Trophoblast cell (in vitro differentiated cells and primary cell): ENCODE measurements at regions not wholly inside any gene's neighbourhood (a gene's known extent, or its start where the extent isn't known, plus 50 kb on each side); places are given as distances from the start of the nearest gene placed in this dataset.
A peak's percentile ranks its signal among the peaks of the same experiment; 100 is the strongest.

ENCODE experiments used
- DNase-seq, 2 donors: peaks; one replicate each; pipeline ENCODE4 v3.0.0-alpha.2; 2016
- H2AFZ ChIP-seq: 2 replicates; pipeline ENCODE4 v1.6.1; 2013; ENCODE audit warnings: low read length, moderate library complexity, mild to moderate bottlenecking; ENCODE audit not compliant: insufficient read depth, poor library complexity
- H2AK5ac ChIP-seq: 2 replicates; pipeline ENCODE4 v1.6.1; 2013; ENCODE audit warnings: mild to moderate bottlenecking, low read length
- H2BK120ac ChIP-seq: 2 replicates; pipeline ENCODE4 v1.6.1; 2013; ENCODE audit warnings: low read length, mild to moderate bottlenecking, moderate library complexity; ENCODE audit not compliant: insufficient read depth, poor library complexity
- H2BK12ac ChIP-seq: 2 replicates; pipeline ENCODE4 v1.6.1; 2013; ENCODE audit warnings: mild to moderate bottlenecking, low read length, moderate library complexity
- H2BK5ac ChIP-seq: 2 replicates; pipeline ENCODE4 v1.6.1; 2013; ENCODE audit warnings: low read length, low read depth, moderate library complexity, mild to moderate bottlenecking; ENCODE audit not compliant: poor library complexity
- H3K14ac ChIP-seq: 2 replicates; pipeline ENCODE4 v1.6.1; 2013; ENCODE audit warnings: mild to moderate bottlenecking, low read length
- H3K18ac ChIP-seq: 2 replicates; pipeline ENCODE4 v1.6.1; 2013; ENCODE audit warnings: mild to moderate bottlenecking, low read length
- H3K23ac ChIP-seq: 2 replicates; pipeline ENCODE4 v1.6.1; 2013; ENCODE audit warnings: low read length
- H3K27ac ChIP-seq: 2 replicates; pipeline ENCODE4 v1.5.1; 2013; ENCODE audit warnings: low read depth, mild to moderate bottlenecking, inconsistent platforms, low read length, moderate library complexity
- H3K27me3 ChIP-seq: 2 replicates; pipeline ENCODE4 v1.6.1; 2013; ENCODE audit warnings: inconsistent platforms, mild to moderate bottlenecking, low read length, moderate library complexity; ENCODE audit not compliant: insufficient read depth
- H3K36me3 ChIP-seq, 2 experiments: 1 replicate in 1 of 2; 2 replicates in 1 of 2; pipeline ENCODE4 v1.6.1; 2013; ENCODE audit warnings: low read length in 2 of 2, mild to moderate bottlenecking in 2 of 2, moderate library complexity in 1 of 2; ENCODE audit not compliant: insufficient read depth in 2 of 2, control insufficient read depth in 1 of 2
- H3K4ac ChIP-seq: 2 replicates; pipeline ENCODE4 v1.6.1; 2013; ENCODE audit warnings: low read depth, mild to moderate bottlenecking, low read length, moderate library complexity
- H3K4me1 ChIP-seq, 2 experiments: 1 replicate in 1 of 2; 2 replicates in 1 of 2; pipeline ENCODE4 v1.6.1; 2013; ENCODE audit warnings: low read length in 2 of 2, mild to moderate bottlenecking in 2 of 2, moderate library complexity in 1 of 2; ENCODE audit not compliant: insufficient read depth in 2 of 2, control insufficient read depth in 1 of 2
- H3K4me2 ChIP-seq: 2 replicates; pipeline ENCODE4 v1.6.1; 2013; ENCODE audit warnings: inconsistent platforms, mild to moderate bottlenecking, low read length, moderate library complexity
- H3K4me3 ChIP-seq: 2 replicates; pipeline ENCODE4 v1.5.1; 2013; ENCODE audit warnings: mild to moderate bottlenecking, low read depth, low read length, inconsistent platforms
- H3K79me1 ChIP-seq: one replicate; pipeline ENCODE4 v1.6.1; 2013; ENCODE audit warnings: low read length
- H3K79me2 ChIP-seq: 2 replicates; pipeline ENCODE4 v1.6.1; 2013; ENCODE audit warnings: low read length, mild to moderate bottlenecking; ENCODE audit not compliant: control insufficient read depth, insufficient read depth, poor library complexity
- H3K9ac ChIP-seq: 2 replicates; pipeline ENCODE4 v1.6.1; 2013; ENCODE audit warnings: mild to moderate bottlenecking, low read length
- H3K9me3 ChIP-seq: 2 replicates; pipeline ENCODE4 v1.6.1; 2013; ENCODE audit warnings: low read depth, mild to moderate bottlenecking, control low read depth, inconsistent platforms, low read length; ENCODE audit not compliant: insufficient read depth
- H4K12ac ChIP-seq: 2 replicates; pipeline ENCODE4 v1.6.1; 2013; ENCODE audit warnings: low read depth, mild to moderate bottlenecking, low read length, moderate library complexity
- H4K8ac ChIP-seq: 2 replicates; pipeline ENCODE4 v1.6.1; 2013; ENCODE audit warnings: low read depth, mild to moderate bottlenecking, low read length, moderate library complexity
- H4K91ac ChIP-seq: one replicate; pipeline ENCODE4 v1.6.1; 2013; ENCODE audit warnings: low read depth, mild to moderate bottlenecking, low read length, moderate library complexity
- WGBS: extraction: QIAGEN DNeasy Blood & Tissue Kit; methylation state at CpG from one replicate; pipeline ENCODE4 v1.1.7; 2013; ENCODE audit warnings: missing lambda C conversion rate; ENCODE audit not compliant: insufficient read length, insufficient coverage; ENCODE audit errors: extremely low coverage; 5-methylcytosine and 5-hydroxymethylcytosine counted together

DNA sequence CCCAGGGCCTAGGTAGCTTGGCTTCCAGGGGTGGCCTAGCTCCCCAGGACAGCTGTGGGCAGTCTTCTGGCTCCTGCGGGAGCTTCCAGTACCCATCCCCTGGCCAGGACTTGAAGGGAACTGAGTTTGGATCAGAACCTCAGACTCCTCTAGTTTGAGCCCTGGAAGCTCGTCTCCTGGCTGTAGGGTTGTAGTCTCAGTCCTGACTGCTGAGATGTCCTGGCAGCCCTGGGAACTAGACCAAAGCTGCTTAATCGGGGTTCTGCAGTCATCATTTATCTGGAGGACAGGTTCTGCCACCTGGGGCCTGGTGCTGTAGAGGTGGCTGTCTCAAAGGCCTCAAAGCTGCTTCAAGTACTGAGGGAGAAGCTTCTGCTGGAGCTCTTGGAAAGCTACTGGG lies 163.7 kb downstream of the WSCD1 start:
- no peak overlapping the region for H3K9ac ChIP-seq
- no peak overlapping the region for H2BK12ac ChIP-seq
- H4K12ac ChIP-seq, result no peak overlapping the region
- no peaks in the 10 kb centered on the region for H3K79me2 ChIP-seq
- H2AFZ ChIP-seq, result no peak overlapping the region
- H3K79me1 ChIP-seq, result no peaks in the 10 kb centered on the region
- H3K18ac ChIP-seq, result no peak overlapping the region
- no peak overlapping the region for H3K27ac ChIP-seq
- no peak overlapping the region for H4K91ac ChIP-seq
- H2AK5ac ChIP-seq, result no peak overlapping the region
- no peak overlapping the region for H4K8ac ChIP-seq
- H3K4me1 ChIP-seq, result peaks cover 0 to 3% of the 10 kb centered on the region in 2 experiments
- H3K14ac ChIP-seq, result no peak overlapping the region
- no peak overlapping the region for H3K4ac ChIP-seq
- no peaks in the 10 kb centered on the region for H3K36me3 ChIP-seq
- no peak for DNase-seq
- no peak overlapping the region for H3K4me3 ChIP-seq
- H3K23ac ChIP-seq, result no peak overlapping the region
- H2BK120ac ChIP-seq, result no peak overlapping the region
- no peak overlapping the region for H3K4me2 ChIP-seq
- no peak overlapping the region for H2BK5ac ChIP-seq
- no CpG with 5 or more reads among the region's 3 CpGs for WGBS
- H3K27me3 ChIP-seq, result no peaks in the 10 kb centered on the region
- peaks cover 3% of the 10 kb centered on the region for H3K9me3 ChIP-seq

DNA sequence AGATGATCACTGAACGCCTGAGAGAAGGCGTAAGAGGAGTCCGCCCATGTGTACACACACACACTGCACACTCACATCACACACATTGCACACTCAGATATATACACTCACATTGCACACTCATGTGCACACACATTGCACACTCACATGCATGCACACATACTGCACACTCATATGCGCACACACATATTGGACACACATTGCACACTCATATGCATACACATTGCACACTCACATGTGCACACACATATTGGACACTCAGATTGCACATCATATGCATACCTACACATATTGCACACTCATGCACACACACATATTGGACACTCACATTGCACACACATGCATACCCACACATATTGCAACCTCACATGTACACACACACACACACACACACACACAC lies 163.2 kb downstream of the WSCD1 start:
- H4K91ac ChIP-seq, result no peak overlapping the region
- H3K14ac ChIP-seq, result no peak overlapping the region
- H3K23ac ChIP-seq, result peak overlapping the region; percentile 87
- H4K12ac ChIP-seq, result no peak overlapping the region
- H3K79me2 ChIP-seq, result no peaks in the 10 kb centered on the region
- H3K4me2 ChIP-seq, result no peak overlapping the region
- H3K27ac ChIP-seq, result no peak overlapping the region
- no peaks in the 10 kb centered on the region for H3K27me3 ChIP-seq
- no peak overlapping the region for H3K9ac ChIP-seq
- H3K18ac ChIP-seq, result no peak overlapping the region
- no peak overlapping the region for H2AFZ ChIP-seq
- no peak overlapping the region for H2AK5ac ChIP-seq
- H4K8ac ChIP-seq, result no peak overlapping the region
- H3K36me3 ChIP-seq, result no peaks in the 10 kb centered on the region
- no peak overlapping the region for H2BK5ac ChIP-seq
- no peak overlapping the region for H2BK120ac ChIP-seq
- no peak overlapping the region for H3K4ac ChIP-seq
- H3K4me3 ChIP-seq, result peak overlapping the region; percentile 33
- no peak for DNase-seq
- H3K4me1 ChIP-seq, result peaks cover 0 to 3% of the 10 kb centered on the region in 2 experiments
- H3K9me3 ChIP-seq, result peaks cover 3% of the 10 kb centered on the region
- no peaks in the 10 kb centered on the region for H3K79me1 ChIP-seq
- H2BK12ac ChIP-seq, result no peak overlapping the region
- no CpG with 5 or more reads among the region's 4 CpGs for WGBS

DNA sequence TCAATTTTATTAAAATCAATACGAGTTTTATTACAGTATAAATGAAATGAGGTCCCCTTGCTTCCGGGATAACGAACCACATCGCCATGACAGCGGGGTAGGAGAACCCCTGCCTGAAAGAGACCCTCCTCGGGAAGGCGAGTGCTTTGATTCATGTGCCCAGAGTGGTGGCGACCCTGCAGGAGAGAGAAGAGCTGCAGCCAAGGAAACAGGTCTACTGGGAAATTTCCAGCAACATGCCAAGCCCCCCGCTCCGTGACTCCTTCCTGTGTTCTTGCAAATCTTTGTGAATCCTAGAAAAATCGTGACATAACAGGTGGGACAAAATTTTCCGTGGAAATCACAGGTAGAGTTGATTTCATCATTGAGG lies 162.5 kb downstream of the WSCD1 start:
- Histone ChIP-seq H3K27me3 (no peaks in the 10 kb centered on the region), H3K36me3 (no peaks in the 10 kb centered on the region), H2AFZ (no peak overlapping the region), H3K27ac (no peak overlapping the region), H3K9ac (no peak overlapping the region), H3K4me1 (no peaks in the 10 kb centered on the region), H4K8ac (no peak overlapping the region), H3K18ac (no peak overlapping the region), H4K12ac (no peak overlapping the region), H4K91ac (no peak overlapping the region), H2BK12ac (no peak overlapping the region), H2AK5ac (no peak overlapping the region), H3K14ac (no peak overlapping the region), H2BK120ac (no peak overlapping the region), H3K4ac (no peak overlapping the region), H3K4me2 (no peak overlapping the region), H3K9me3 (peaks cover 3% of the 10 kb centered on the region), H3K79me2 (no peaks in the 10 kb centered on the region), H3K4me3 (no peak overlapping the region), H3K79me1 (no peaks in the 10 kb centered on the region), H3K23ac (no peak overlapping the region), H2BK5ac (no peak overlapping the region)
- no peak for DNase-seq
- WGBS, result no CpG with 5 or more reads among the region's 12 CpGs

DNA sequence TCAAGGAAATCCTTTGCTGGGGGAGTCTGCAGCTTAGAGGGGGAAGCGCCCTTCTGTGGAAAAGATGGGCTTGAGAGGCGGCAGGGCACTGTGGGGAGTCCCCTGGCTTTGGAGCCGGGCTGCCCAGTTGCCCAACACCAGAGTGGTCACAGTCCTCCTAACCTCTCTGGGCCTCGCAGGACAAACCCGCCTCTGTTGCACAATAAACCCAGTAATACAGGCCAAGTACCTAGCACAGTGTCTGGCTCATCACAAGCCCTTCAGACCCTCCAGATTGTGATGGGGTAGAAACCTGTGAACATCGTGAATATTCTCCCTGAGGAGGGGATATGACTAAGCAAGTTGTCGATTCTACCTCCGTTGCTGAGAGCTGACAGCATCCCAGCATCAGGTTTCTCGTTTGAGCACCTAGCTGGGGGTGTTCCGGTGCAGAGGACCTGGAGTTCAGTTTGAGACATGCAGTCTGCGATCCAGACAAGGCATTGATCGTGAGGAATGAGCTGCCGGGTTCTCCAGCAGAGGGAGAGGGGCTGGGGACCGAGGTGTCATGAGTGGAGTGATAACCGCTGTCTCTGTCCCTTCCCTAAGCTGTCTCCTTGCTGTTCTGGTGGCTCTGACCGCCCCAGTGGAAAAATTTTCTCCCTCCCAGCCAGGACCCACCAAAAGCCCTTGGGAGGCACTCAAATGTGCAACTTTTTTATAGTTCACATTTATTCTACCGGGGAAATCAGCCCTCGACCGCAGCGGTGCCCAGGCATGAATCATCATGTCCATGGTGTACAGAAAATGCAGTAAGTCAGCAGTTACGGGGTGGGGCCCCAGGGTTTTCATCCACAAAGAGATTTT lies 161.9 kb downstream of the WSCD1 start:
- Histone ChIP-seq H3K4me1 (no peaks in the 10 kb centered on the region), H3K36me3 (no peaks in the 10 kb centered on the region), H3K27ac (no peak overlapping the region), H3K9me3 (peaks cover 3% of the 10 kb centered on the region), H2AFZ (no peak overlapping the region), H3K27me3 (no peaks in the 10 kb centered on the region), H3K4me2 (no peak overlapping the region), H4K12ac (no peak overlapping the region), H3K4me3 (no peak overlapping the region), H3K9ac (no peak overlapping the region), H4K8ac (no peak overlapping the region), H2BK12ac (no peak overlapping the region), H3K23ac (no peak overlapping the region), H3K79me1 (no peaks in the 10 kb centered on the region), H3K18ac (no peak overlapping the region), H3K4ac (no peak overlapping the region), H3K79me2 (no peaks in the 10 kb centered on the region), H3K14ac (no peak overlapping the region), H2BK5ac (no peak overlapping the region), H4K91ac (no peak overlapping the region), H2BK120ac (no peak overlapping the region), H2AK5ac (no peak overlapping the region)
- no peak for DNase-seq
- no CpG with 5 or more reads among the region's 21 CpGs for WGBS
